ENCODE measurements at regions not wholly inside any gene's neighbourhood (a gene's known extent, or its start where the extent isn't known, plus 50 kb on each side); places are given as distances from the start of the nearest gene placed in this dataset.

GRCh38 chr9:11726659-11727058 lies 966.5 kb upstream of the TYRP1 start:
- Histone ChIP-seq H3K36me3 (no peaks in the 10 kb centered on the region), H3K27me3 (no peaks in the 10 kb centered on the region), H3K27ac (no peak overlapping the region), H3K4me1 (no peaks in the 10 kb centered on the region), H3K9me3 (peaks cover 0 to 6% (median 0%) of the 10 kb centered on the region in 12 donors), H3K4me3 (no peak overlapping the region)
- TF ChIP-seq POLR2A (IDR thresholded peaks at IDR 0.05) (no peak), CTCF (IDR thresholded peaks at IDR 0.05) (no peak)
- no peak for DNase-seq
- 62 to 75% (median 64%) methylated on average over 1 of the region's 1 CpG for WGBS, 4 donors
- ATAC-seq, result no peak
- intact Hi-C loops (cut with DNase I), result no loop called here

GRCh38 chr9:11735391-11735790 lies 957.8 kb upstream of the TYRP1 start:
- TF ChIP-seq CTCF (IDR thresholded peaks at IDR 0.05), result no peak
- TF ChIP-seq POLR2A (IDR thresholded peaks at IDR 0.05), result no peak
- H3K27ac ChIP-seq, result no peak overlapping the region
- H3K4me3 ChIP-seq, result no peak overlapping the region
- intact Hi-C loops (cut with DNase I), result no loop called here
- no peaks in the 10 kb centered on the region for H3K27me3 ChIP-seq
- ATAC-seq (no peak), DNase-seq (no peak)
- H3K9me3 ChIP-seq, result peaks cover 0 to 53% (median 11%) of the 10 kb centered on the region in 12 donors
- no peaks in the 10 kb centered on the region for H3K4me1 ChIP-seq
- 60 to 73% (median 68%) methylated on average over 1 of the region's 1 CpG for WGBS, 4 donors
- H3K36me3 ChIP-seq, result no peaks in the 10 kb centered on the region

- Histone ChIP-seq H3K4me3 (no peak overlapping the region), H3K9me3 (peaks cover 0 to 9% (median 0%) of the 10 kb centered on the region in 12 donors), H3K36me3 (no peaks in the 10 kb centered on the region), H3K4me1 (no peaks in the 10 kb centered on the region), H3K27ac (no peak overlapping the region), H3K27me3 (no peaks in the 10 kb centered on the region)
- no peak for ATAC-seq
- intact Hi-C loops (cut with DNase I), result no loop called here
- WGBS, 4 donors, result 88 to 95% (median 91%) methylated on average over 1 of the region's 1 CpG
- no peak for DNase-seq
- TF ChIP-seq CTCF (IDR thresholded peaks at IDR 0.05), result no peak
- TF ChIP-seq POLR2A (IDR thresholded peaks at IDR 0.05), result no peak
Measured at GRCh38 chr9:11742471-11742870, 950.7 kb upstream of the TYRP1 start.

- DNase-seq, result no peak
- intact Hi-C loops (cut with DNase I), result no loop called here
- no peaks in the 10 kb centered on the region for H3K36me3 ChIP-seq
- no peaks in the 10 kb centered on the region for H3K27me3 ChIP-seq
- WGBS, 4 donors, result 73 to 86% (median 85%) methylated on average over 2 of the region's 2 CpGs
- no peaks in the 10 kb centered on the region for H3K4me1 ChIP-seq
- H3K9me3 ChIP-seq, result peaks cover 0 to 5% (median 0%) of the 10 kb centered on the region in 12 donors
- no peak overlapping the region for H3K4me3 ChIP-seq
- no peak overlapping the region for H3K27ac ChIP-seq
- ATAC-seq, result no peak
- no peak for TF ChIP-seq CTCF (IDR thresholded peaks at IDR 0.05)
- TF ChIP-seq POLR2A (IDR thresholded peaks at IDR 0.05), result no peak
Measured at GRCh38 chr9:11743356-11743755, 949.8 kb upstream of the TYRP1 start.

Data from heart left ventricle (tissue), 16 donors.